K562 (cell line): ENCODE measurements at regions not wholly inside any gene's neighbourhood (a gene's known extent, or its start where the extent isn't known, plus 50 kb on each side); places are given as distances from the start of the nearest gene placed in this dataset.

Experiments used
- E2F8 ChIP-seq: fragments of 450-650 bp; IDR thresholded peaks from 2 replicates; pipeline ENCODE4 v1.7.1; 2018; ENCODE audit warnings: mild to moderate bottlenecking, low read depth; ENCODE audit not compliant: partially characterized antibody
- GTF2F1 ChIP-seq: IDR thresholded peaks from 2 replicates; pipeline ENCODE4 v1.6.1; 2011; ENCODE audit warnings: low read depth, low read length, improper control_type of control experiment
- HNRNPK ChIP-seq: fragments of 200-400 bp; formaldehyde crosslinking; IDR thresholded peaks from one replicate; pipeline ENCODE4 v1.6.1; 2018; ENCODE audit warnings: mild to moderate bottlenecking, low read depth, low read length; ENCODE audit not compliant: poor library complexity, severe bottlenecking
- PCBP2 ChIP-seq: fragments of 200-400 bp; formaldehyde crosslinking; IDR thresholded peaks from 2 replicates; pipeline ENCODE4 v1.6.1; 2018; ENCODE audit warnings: low read length, low read depth, mild to moderate bottlenecking, moderate library complexity; ENCODE audit not compliant: poor library complexity, severe bottlenecking
- SMARCC2 ChIP-seq: fragments of 450-650 bp; IDR thresholded peaks from 2 replicates; pipeline ENCODE4 v1.6.1; 2017; ENCODE audit warnings: antibody characterized with exemption, moderate library complexity, mild to moderate bottlenecking, low read depth
- STAT5B ChIP-seq: fragments of 250-450 bp; sonication (Bioruptor Pico); IDR thresholded peaks from 2 replicates; pipeline ENCODE4 v1.8.0; 2021; ENCODE audit warnings: mild to moderate bottlenecking, inconsistent platforms
- TCF3 ChIP-seq: sonication (generic); formaldehyde crosslinking; IDR thresholded peaks from 2 replicates; pipeline ENCODE4 v1.4.0; 2020; ENCODE audit warnings: mild to moderate bottlenecking, missing genetic modification reagents
- TF ChIP-seq, protein P1 (sequence below): fragments of 200-800 bp; sonication (Bioruptor generic); IDR thresholded peaks from 2 replicates; pipeline ENCODE4 v1.6.1; 2016; ENCODE audit warnings: missing genetic modification characterization, missing compliant biosample characterization
- TF ChIP-seq, protein P2 (sequence below), 2 experiments: fragments of 450-650 bp in 1 of 2; sonication (generic) in 1 of 2; formaldehyde crosslinking in 1 of 2; IDR thresholded peaks in 1 of 2; conservative IDR thresholded peaks in 1 of 2; 2 replicates each; pipeline versions ENCODE4 v1.6.1 to v1.8.1; 2016 to 2023; ENCODE audit warnings: mild to moderate bottlenecking in 2 of 2, moderate library complexity in 2 of 2, inconsistent platforms in 1 of 2, missing genetic modification reagents in 1 of 2
- TF ChIP-seq, protein P3 (sequence below): fragments of 450-650 bp; IDR thresholded peaks from 2 replicates; pipeline ENCODE4 v1.6.1; 2016; ENCODE audit warnings: borderline replicate concordance
- TF ChIP-seq, protein P4 (sequence below): fragments of 450-650 bp; formaldehyde crosslinking; IDR thresholded peaks from 2 replicates; pipeline ENCODE4 v1.4.0; 2022; ENCODE audit warnings: missing genetic modification characterization

DNA sequence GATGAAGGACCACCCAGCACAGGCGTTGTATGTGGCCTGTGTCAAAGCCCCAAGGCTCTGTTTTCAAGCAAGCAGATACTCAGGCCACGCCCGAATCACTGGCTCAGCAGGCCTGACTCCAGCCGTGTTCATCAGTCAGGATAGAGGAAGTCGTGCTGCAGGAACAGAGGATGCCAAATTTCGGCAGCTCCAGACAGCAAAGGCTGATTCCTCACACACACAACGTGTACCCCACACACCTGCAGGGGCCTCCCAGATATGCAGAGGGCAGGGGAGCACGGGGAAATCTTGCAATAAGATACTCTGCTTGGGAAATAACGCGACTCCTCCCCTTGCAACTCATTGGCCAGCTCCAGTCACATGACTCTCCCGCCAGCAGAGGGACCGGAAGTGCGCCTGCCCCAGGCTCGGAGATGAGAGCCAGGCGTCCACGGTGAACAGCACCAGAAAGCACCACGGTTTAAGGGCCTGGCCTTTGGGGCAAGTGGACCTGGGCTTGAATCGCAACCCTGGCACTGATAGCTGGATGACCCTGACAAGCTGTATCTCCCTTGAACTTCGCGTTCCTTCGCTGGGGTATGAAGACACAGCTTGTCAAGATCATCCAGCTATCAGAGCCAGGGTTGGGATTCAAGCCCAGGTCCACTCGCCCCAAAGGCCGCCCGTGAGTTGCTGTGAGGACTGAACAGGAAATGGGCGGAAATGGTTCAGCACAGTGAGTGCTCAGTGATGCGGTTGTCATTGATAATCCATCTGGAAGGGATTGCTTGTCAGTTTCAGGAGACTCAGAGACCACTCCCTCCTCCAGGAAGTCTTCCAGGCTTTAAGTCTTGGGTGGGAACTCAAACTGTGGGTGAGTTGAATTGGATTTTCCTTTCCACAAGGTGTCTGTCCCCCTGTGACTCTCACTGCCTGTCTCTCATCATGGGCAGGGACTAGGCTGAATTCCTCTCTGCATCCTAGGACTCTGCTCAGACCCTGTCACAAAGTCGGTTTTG lies 88.5 kb downstream of the MYEOV start (continued):
- TF ChIP-seq, protein P1, sequence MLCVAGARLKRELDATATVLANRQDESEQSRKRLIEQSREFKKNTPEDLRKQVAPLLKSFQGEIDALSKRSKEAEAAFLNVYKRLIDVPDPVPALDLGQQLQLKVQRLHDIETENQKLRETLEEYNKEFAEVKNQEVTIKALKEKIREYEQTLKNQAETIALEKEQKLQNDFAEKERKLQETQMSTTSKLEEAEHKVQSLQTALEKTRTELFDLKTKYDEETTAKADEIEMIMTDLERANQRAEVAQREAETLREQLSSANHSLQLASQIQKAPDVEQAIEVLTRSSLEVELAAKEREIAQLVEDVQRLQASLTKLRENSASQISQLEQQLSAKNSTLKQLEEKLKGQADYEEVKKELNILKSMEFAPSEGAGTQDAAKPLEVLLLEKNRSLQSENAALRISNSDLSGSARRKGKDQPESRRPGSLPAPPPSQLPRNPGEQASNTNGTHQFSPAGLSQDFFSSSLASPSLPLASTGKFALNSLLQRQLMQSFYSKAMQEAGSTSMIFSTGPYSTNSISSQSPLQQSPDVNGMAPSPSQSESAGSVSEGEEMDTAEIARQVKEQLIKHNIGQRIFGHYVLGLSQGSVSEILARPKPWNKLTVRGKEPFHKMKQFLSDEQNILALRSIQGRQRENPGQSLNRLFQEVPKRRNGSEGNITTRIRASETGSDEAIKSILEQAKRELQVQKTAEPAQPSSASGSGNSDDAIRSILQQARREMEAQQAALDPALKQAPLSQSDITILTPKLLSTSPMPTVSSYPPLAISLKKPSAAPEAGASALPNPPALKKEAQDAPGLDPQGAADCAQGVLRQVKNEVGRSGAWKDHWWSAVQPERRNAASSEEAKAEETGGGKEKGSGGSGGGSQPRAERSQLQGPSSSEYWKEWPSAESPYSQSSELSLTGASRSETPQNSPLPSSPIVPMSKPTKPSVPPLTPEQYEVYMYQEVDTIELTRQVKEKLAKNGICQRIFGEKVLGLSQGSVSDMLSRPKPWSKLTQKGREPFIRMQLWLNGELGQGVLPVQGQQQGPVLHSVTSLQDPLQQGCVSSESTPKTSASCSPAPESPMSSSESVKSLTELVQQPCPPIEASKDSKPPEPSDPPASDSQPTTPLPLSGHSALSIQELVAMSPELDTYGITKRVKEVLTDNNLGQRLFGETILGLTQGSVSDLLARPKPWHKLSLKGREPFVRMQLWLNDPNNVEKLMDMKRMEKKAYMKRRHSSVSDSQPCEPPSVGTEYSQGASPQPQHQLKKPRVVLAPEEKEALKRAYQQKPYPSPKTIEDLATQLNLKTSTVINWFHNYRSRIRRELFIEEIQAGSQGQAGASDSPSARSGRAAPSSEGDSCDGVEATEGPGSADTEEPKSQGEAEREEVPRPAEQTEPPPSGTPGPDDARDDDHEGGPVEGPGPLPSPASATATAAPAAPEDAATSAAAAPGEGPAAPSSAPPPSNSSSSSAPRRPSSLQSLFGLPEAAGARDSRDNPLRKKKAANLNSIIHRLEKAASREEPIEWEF (CRISPR knock-in tag) = 0 out of 2 replicates have a peak, but pooled peaks have one; percentile 16
- peak; percentile 36; the same call in 1 of the 2 replicates for TF ChIP-seq TCF3
- no peak for TF ChIP-seq GTF2F1
- TF ChIP-seq, protein P2, sequence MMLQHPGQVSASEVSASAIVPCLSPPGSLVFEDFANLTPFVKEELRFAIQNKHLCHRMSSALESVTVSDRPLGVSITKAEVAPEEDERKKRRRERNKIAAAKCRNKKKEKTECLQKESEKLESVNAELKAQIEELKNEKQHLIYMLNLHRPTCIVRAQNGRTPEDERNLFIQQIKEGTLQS (IDR thresholded peaks at IDR 0.05) = peak; percentile 66; the same call in 1 of the 2 replicates
- TF ChIP-seq, protein P2 (CRISPR knock-in tag; conservative IDR thresholded peaks at IDR 0.05) = no peak
- no peak for TF ChIP-seq PCBP2
- TF ChIP-seq SMARCC2 = no peak
- TF ChIP-seq, protein P3, sequence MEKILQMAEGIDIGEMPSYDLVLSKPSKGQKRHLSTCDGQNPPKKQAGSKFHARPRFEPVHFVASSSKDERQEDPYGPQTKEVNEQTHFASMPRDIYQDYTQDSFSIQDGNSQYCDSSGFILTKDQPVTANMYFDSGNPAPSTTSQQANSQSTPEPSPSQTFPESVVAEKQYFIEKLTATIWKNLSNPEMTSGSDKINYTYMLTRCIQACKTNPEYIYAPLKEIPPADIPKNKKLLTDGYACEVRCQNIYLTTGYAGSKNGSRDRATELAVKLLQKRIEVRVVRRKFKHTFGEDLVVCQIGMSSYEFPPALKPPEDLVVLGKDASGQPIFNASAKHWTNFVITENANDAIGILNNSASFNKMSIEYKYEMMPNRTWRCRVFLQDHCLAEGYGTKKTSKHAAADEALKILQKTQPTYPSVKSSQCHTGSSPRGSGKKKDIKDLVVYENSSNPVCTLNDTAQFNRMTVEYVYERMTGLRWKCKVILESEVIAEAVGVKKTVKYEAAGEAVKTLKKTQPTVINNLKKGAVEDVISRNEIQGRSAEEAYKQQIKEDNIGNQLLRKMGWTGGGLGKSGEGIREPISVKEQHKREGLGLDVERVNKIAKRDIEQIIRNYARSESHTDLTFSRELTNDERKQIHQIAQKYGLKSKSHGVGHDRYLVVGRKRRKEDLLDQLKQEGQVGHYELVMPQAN = peak; percentile 54; the same call in 1 of the 2 replicates
- TF ChIP-seq, protein P4, sequence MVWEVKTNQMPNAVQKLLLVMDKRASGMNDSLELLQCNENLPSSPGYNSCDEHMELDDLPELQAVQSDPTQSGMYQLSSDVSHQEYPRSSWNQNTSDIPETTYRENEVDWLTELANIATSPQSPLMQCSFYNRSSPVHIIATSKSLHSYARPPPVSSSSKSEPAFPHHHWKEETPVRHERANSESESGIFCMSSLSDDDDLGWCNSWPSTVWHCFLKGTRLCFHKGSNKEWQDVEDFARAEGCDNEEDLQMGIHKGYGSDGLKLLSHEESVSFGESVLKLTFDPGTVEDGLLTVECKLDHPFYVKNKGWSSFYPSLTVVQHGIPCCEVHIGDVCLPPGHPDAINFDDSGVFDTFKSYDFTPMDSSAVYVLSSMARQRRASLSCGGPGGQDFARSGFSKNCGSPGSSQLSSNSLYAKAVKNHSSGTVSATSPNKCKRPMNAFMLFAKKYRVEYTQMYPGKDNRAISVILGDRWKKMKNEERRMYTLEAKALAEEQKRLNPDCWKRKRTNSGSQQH (CRISPR knock-in tag) = no peak
- TF ChIP-seq HNRNPK = no peak
- no peak for TF ChIP-seq STAT5B
- TF ChIP-seq E2F8 = peak; percentile 86
